ENCODE measurements at regions not wholly inside any gene's neighbourhood (a gene's known extent, or its start where the extent isn't known, plus 50 kb on each side); places are given as distances from the start of the nearest gene placed in this dataset.

GRCh38 chr6:44653761-44654218, 266.3 kb downstream of the CDC5L start:
- Histone ChIP-seq H3K27me3 (ENCODE audit: control insufficient read depth, insufficient read depth, low read length) (no peaks in the 10 kb centered on the region), H3K27ac (ENCODE audit: low read depth, low read length) (no peak overlapping the region), H3K4me3 (ENCODE audit: low read length) (no peak overlapping the region), H3K36me3 (ENCODE audit: control insufficient read depth, insufficient read depth, low read length) (no peaks in the 10 kb centered on the region), H3K9ac (ENCODE audit: low read length) (no peak overlapping the region), H3K4me1 (ENCODE audit: control insufficient read depth, insufficient read depth, low read length) (no peaks in the 10 kb centered on the region)

DNA sequence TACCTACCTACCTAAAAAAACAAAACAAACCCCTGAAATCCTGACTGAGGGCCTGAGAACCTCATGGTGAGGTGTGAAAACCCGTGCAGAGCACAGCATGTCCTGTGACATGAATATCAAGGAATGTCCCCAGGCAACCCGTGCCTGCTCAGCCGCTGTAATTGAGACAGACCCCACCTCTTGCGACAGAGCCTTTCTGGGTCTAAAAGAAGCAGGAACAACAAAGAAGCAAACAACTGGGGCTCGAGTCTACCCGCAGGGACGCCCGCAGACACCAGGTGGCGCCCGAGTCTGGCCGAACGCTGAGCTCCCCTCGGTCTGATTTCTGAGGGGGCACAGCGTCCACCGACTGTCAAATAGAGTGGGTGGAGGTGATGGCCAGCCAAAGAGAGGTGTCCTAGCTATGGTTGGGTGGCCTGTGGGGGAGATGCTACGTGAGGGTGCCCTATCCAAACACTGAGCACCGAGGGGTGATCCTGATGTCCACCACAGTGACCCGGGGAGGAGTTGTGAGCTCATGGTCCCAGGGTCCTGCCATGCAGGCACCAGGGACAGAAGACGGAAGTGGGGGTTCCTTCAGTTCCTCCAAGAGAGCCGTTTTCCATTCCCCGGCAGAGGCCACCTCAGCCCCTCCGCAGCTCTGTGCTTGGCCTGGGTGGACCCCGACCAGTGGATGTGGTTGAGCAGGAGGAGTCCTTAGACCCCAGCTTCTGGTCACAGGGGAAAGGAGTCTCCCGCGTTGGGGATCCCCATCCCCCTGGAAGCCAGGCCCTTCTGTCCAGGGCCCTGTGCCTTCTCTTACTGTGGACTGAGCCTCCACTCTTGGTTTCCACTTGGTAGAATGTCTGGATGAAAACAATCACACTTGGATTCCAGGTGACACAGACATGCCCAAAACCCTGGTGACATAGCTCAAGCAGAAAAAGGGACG, 268.2 kb downstream of the CDC5L start:
- Histone ChIP-seq H3K4me1 (ENCODE audit: control insufficient read depth, insufficient read depth, low read length) (no peaks in the 10 kb centered on the region), H3K27ac (ENCODE audit: low read depth, low read length) (no peak overlapping the region), H3K9ac (ENCODE audit: low read length) (no peak overlapping the region), H3K27me3 (ENCODE audit: control insufficient read depth, insufficient read depth, low read length) (no peaks in the 10 kb centered on the region), H3K36me3 (ENCODE audit: control insufficient read depth, insufficient read depth, low read length) (no peaks in the 10 kb centered on the region), H3K4me3 (ENCODE audit: low read length) (no peak overlapping the region)

- Histone ChIP-seq H3K36me3 (ENCODE audit: control insufficient read depth, insufficient read depth, low read length) (no peaks in the 10 kb centered on the region), H3K27me3 (ENCODE audit: control insufficient read depth, insufficient read depth, low read length) (no peaks in the 10 kb centered on the region), H3K27ac (ENCODE audit: low read depth, low read length) (no peak overlapping the region), H3K4me3 (ENCODE audit: low read length) (no peak overlapping the region), H3K4me1 (ENCODE audit: control insufficient read depth, insufficient read depth, low read length) (no peaks in the 10 kb centered on the region), H3K9ac (ENCODE audit: low read length) (no peak overlapping the region)
These were observed 269.2 kb downstream of the CDC5L start for GRCh38 chr6:44656691-44657090.

- H3K27ac ChIP-seq (ENCODE audit: low read depth, low read length): no peak overlapping the region
- H3K27me3 ChIP-seq (ENCODE audit: control insufficient read depth, insufficient read depth, low read length): no peaks in the 10 kb centered on the region
- H3K9ac ChIP-seq (ENCODE audit: low read length): no peak overlapping the region
- H3K36me3 ChIP-seq (ENCODE audit: control insufficient read depth, insufficient read depth, low read length): no peaks in the 10 kb centered on the region
- no peak overlapping the region for H3K4me3 ChIP-seq (ENCODE audit: low read length)
- H3K4me1 ChIP-seq (ENCODE audit: control insufficient read depth, insufficient read depth, low read length): no peaks in the 10 kb centered on the region
These were observed 269.8 kb downstream of the CDC5L start for GRCh38 chr6:44657206-44657819.

DNA sequence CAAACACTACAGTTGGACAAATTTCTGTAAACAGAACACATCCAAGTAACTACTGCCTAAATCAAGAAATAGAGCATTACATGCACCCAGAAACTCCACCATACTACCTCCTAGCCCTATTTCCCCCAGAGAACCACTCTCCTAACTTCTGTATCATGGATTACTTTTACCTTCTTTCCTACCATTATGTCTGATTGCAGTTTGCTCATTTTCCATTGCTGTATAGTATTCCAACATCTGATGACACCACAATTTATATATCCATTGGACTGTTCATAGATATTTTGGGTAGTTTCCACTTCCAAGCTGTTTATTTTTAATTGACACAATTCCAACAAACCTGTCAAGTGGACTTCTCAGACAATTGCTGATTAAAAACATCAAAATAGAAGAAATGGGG, 271.1 kb downstream of the CDC5L start:
- Histone ChIP-seq H3K9ac (ENCODE audit: low read length) (no peak overlapping the region), H3K4me1 (ENCODE audit: control insufficient read depth, insufficient read depth, low read length) (no peaks in the 10 kb centered on the region), H3K36me3 (ENCODE audit: control insufficient read depth, insufficient read depth, low read length) (no peaks in the 10 kb centered on the region), H3K4me3 (ENCODE audit: low read length) (no peak overlapping the region), H3K27me3 (ENCODE audit: control insufficient read depth, insufficient read depth, low read length) (no peaks in the 10 kb centered on the region), H3K27ac (ENCODE audit: low read depth, low read length) (no peak overlapping the region)

DNA sequence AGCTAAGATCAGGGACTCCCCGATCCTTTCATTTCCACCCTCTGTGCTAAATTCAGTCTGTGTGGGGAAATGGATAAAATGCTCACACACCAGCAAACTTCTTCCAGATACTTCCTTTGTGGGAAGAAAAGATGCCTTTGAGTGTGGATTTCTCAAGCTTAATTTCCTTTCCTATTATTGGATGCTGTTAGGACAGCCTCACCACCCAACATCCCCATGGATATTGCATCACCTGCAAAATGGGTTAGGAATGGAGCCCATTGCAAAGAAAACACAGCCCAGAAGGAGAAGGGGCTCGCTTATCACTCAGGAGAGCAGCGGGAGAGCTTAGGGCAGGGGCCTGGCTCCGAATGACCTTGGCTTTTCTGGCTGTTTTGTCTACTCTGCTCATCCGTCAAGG, 272.2 kb downstream of the CDC5L start:
- no peaks in the 10 kb centered on the region for H3K27me3 ChIP-seq (ENCODE audit: control insufficient read depth, insufficient read depth, low read length)
- H3K27ac ChIP-seq (ENCODE audit: low read depth, low read length): no peak overlapping the region

GRCh38 chr6:44660561-44661220, 273.2 kb downstream of the CDC5L start:
- Histone ChIP-seq H3K4me1 (ENCODE audit: control insufficient read depth, insufficient read depth, low read length) (no peaks in the 10 kb centered on the region), H3K27ac (ENCODE audit: low read depth, low read length) (no peak overlapping the region), H3K27me3 (ENCODE audit: control insufficient read depth, insufficient read depth, low read length) (no peaks in the 10 kb centered on the region), H3K4me3 (ENCODE audit: low read length) (no peak overlapping the region), H3K9ac (ENCODE audit: low read length) (no peak overlapping the region), H3K36me3 (ENCODE audit: control insufficient read depth, insufficient read depth, low read length) (no peaks in the 10 kb centered on the region)

More for the DNA sequence above, 272.2 kb downstream of the CDC5L start:
- Histone ChIP-seq H3K4me3 (ENCODE audit: low read length) (no peak overlapping the region), H3K9ac (ENCODE audit: low read length) (no peak overlapping the region), H3K36me3 (ENCODE audit: control insufficient read depth, insufficient read depth, low read length) (no peaks in the 10 kb centered on the region), H3K4me1 (ENCODE audit: control insufficient read depth, insufficient read depth, low read length) (no peaks in the 10 kb centered on the region)

GRCh38 chr6:44661221-44662008, 273.9 kb downstream of the CDC5L start:
- Histone ChIP-seq H3K4me1 (ENCODE audit: control insufficient read depth, insufficient read depth, low read length) (no peaks in the 10 kb centered on the region), H3K27me3 (ENCODE audit: control insufficient read depth, insufficient read depth, low read length) (no peaks in the 10 kb centered on the region), H3K4me3 (ENCODE audit: low read length) (no peak overlapping the region), H3K27ac (ENCODE audit: low read depth, low read length) (no peak overlapping the region), H3K9ac (ENCODE audit: low read length) (no peak overlapping the region), H3K36me3 (ENCODE audit: control insufficient read depth, insufficient read depth, low read length) (no peaks in the 10 kb centered on the region)

GRCh38 chr6:44662461-44663121, 275.1 kb downstream of the CDC5L start:
- no peak overlapping the region for H3K4me3 ChIP-seq (ENCODE audit: low read length)
- H3K4me1 ChIP-seq (ENCODE audit: control insufficient read depth, insufficient read depth, low read length): no peaks in the 10 kb centered on the region
- no peaks in the 10 kb centered on the region for H3K36me3 ChIP-seq (ENCODE audit: control insufficient read depth, insufficient read depth, low read length)
- H3K27me3 ChIP-seq (ENCODE audit: control insufficient read depth, insufficient read depth, low read length): no peaks in the 10 kb centered on the region
- H3K9ac ChIP-seq (ENCODE audit: low read length): no peak overlapping the region
- H3K27ac ChIP-seq (ENCODE audit: low read depth, low read length): no peak overlapping the region

DNA sequence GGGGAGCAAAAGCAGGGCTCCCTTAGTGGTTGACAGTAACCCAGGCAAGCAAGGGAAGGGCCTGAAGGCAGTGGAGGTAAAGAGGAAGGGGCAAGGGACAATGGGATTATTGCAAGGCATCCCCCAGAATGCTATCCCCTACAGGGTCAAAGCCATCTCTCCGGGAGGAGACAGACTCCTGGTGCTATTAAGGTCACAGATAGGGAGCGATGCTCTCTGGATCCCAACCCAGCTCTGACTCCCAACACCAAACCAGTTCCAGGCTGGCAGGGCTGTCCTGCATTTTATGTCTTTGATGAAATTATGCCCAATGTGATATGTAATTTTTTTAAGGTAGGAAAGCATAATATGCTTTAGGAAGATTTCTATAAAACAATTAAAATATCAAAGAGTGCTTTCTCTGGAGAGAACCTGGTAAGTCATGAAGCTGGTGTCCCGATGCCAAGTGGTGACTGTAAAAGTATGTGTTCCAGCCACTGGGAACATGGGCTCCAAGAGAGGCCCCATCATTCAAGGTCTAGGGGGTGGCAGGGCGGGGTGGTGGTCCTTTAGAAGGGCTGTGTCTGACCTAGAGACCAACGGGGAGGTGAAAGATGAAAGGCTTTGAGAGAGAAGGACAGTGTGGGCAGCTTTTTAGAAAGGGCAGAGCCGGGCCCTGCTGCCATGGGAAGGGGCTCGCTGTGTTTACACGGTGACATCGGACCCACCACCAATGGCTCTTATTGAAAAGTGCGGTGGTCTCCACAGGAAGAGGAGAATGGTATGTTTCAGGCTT, 276.5 kb downstream of the CDC5L start:
- no peaks in the 10 kb centered on the region for H3K27me3 ChIP-seq (ENCODE audit: control insufficient read depth, insufficient read depth, low read length)
- no peak overlapping the region for H3K9ac ChIP-seq (ENCODE audit: low read length)
- no peaks in the 10 kb centered on the region for H3K36me3 ChIP-seq (ENCODE audit: control insufficient read depth, insufficient read depth, low read length)
- H3K27ac ChIP-seq (ENCODE audit: low read depth, low read length): no peak overlapping the region
- no peaks in the 10 kb centered on the region for H3K4me1 ChIP-seq (ENCODE audit: control insufficient read depth, insufficient read depth, low read length)
- H3K4me3 ChIP-seq (ENCODE audit: low read length): no peak overlapping the region

- no peaks in the 10 kb centered on the region for H3K27me3 ChIP-seq (ENCODE audit: control insufficient read depth, insufficient read depth, low read length)
- no peak overlapping the region for H3K9ac ChIP-seq (ENCODE audit: low read length)
- H3K36me3 ChIP-seq (ENCODE audit: control insufficient read depth, insufficient read depth, low read length): no peaks in the 10 kb centered on the region
- H3K4me3 ChIP-seq (ENCODE audit: low read length): no peak overlapping the region
- no peak overlapping the region for H3K27ac ChIP-seq (ENCODE audit: low read depth, low read length)
- no peaks in the 10 kb centered on the region for H3K4me1 ChIP-seq (ENCODE audit: control insufficient read depth, insufficient read depth, low read length)
These were observed 277.2 kb downstream of the CDC5L start for GRCh38 chr6:44664716-44665115.
